Cerebellar cortex (tissue), 1 donor: ENCODE measurements at regions not wholly inside any gene's neighbourhood (a gene's known extent, or its start where the extent isn't known, plus 50 kb on each side); places are given as distances from the start of the nearest gene placed in this dataset.
"Not testable (repeated sequence)": the region's sequence is repeated elsewhere in the genome, so short reads cannot be mapped to it uniquely, and the experiment has no call there.

Source experiments
- DNase-seq: peaks from one replicate; pipeline ENCODE4 v3.0.0-alpha.2; 2015; ENCODE audit warnings: low spot score

- no peak for DNase-seq
Measured at GRCh38 chr11:93902921-93903320, 52.5 kb upstream of the VSTM5 start.

- DNase-seq: no peak
Measured at GRCh38 chr11:93903989-93904388, 53.6 kb upstream of the VSTM5 start.

GRCh38 chr11:93904716-93905115 lies 54.3 kb upstream of the VSTM5 start:
- no peak for DNase-seq

GRCh38 chr11:93905384-93905783 lies 55.0 kb upstream of the VSTM5 start:
- no peak for DNase-seq

GRCh38 chr11:93906486-93906885 lies 56.1 kb upstream of the VSTM5 start:
- no peak for DNase-seq

- DNase-seq: no peak
Measured at GRCh38 chr11:93907901-93908300, 57.5 kb upstream of the VSTM5 start.

- DNase-seq: no peak
Measured at GRCh38 chr11:93908689-93909088, 58.3 kb upstream of the VSTM5 start.

- DNase-seq: no peak
Measured at GRCh38 chr11:93917673-93918072, 67.3 kb upstream of the VSTM5 start.

GRCh38 chr11:93921695-93922468 lies 71.5 kb upstream of the VSTM5 start:
- peak; percentile 43 for DNase-seq

- DNase-seq: no peak
Measured at GRCh38 chr11:93922830-93923229, 72.4 kb upstream of the VSTM5 start.

GRCh38 chr11:93926099-93926498 lies 75.7 kb upstream of the VSTM5 start:
- not testable (repeated sequence) for DNase-seq

- DNase-seq: no peak
Measured at GRCh38 chr11:93929407-93929806, 79.0 kb upstream of the VSTM5 start.

- no peak for DNase-seq
Measured at GRCh38 chr11:93933230-93933629, 82.8 kb upstream of the VSTM5 start.

- DNase-seq: no peak
Measured at GRCh38 chr11:93935826-93936225, 85.3 kb upstream of the HEPHL1 start.

- DNase-seq: peak; percentile 2
Measured at GRCh38 chr11:93936460-93936859, 84.7 kb upstream of the HEPHL1 start.

GRCh38 chr11:93939084-93939760 lies 81.9 kb upstream of the HEPHL1 start:
- DNase-seq: no peak

- no peak for DNase-seq
Measured at GRCh38 chr11:93940395-93940794, 80.8 kb upstream of the HEPHL1 start.

GRCh38 chr11:93942176-93942575 lies 79.0 kb upstream of the HEPHL1 start:
- DNase-seq: no peak

GRCh38 chr11:93945596-93945995 lies 75.6 kb upstream of the HEPHL1 start:
- DNase-seq: no peak

GRCh38 chr11:93952082-93952780 lies 68.9 kb upstream of the HEPHL1 start:
- DNase-seq: no peak

- DNase-seq: no peak
Measured at GRCh38 chr11:93957397-93957952, 63.7 kb upstream of the HEPHL1 start.

GRCh38 chr11:93958991-93959390 lies 62.2 kb upstream of the HEPHL1 start:
- peak; percentile 7 for DNase-seq

- no peak for DNase-seq
Measured at GRCh38 chr11:93959663-93960062, 61.5 kb upstream of the HEPHL1 start.
